Retina (tissue), 1 donor: ENCODE measurements at regions not wholly inside any gene's neighbourhood (a gene's known extent, or its start where the extent isn't known, plus 50 kb on each side); places are given as distances from the start of the nearest gene placed in this dataset.

ENCODE experiments used
- DNase-seq: peaks from one replicate; pipeline ENCODE4 v3.0.0-alpha.2; 2016

- peak; percentile 36 for DNase-seq
Observed at GRCh38 chr17:74099442-74100340, 103.8 kb upstream of the RPL38 start.

DNA sequence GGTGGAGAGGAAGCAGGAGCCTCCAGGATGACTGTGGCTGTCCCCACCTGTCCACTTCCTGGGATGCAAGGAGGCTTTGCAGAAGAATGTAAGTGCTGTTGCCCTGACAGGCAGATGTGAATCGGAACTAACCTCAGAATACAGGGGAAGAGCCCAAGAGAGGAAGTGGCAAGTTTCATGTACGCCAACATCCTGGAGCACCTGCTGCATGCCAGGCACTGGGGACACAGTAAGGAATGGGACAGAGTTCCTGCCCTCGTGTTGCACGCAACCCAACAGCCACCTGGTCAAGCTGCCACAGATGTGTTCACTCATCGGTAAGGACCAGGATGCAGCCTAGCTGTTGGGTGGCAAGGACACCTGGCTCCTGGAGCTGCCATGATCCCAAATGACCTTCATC is 98.6 kb upstream of the RPL38 start:
- no peak for DNase-seq

GRCh38 chr17:74107107-74107506 is 96.4 kb upstream of the RPL38 start:
- DNase-seq = no peak

DNA sequence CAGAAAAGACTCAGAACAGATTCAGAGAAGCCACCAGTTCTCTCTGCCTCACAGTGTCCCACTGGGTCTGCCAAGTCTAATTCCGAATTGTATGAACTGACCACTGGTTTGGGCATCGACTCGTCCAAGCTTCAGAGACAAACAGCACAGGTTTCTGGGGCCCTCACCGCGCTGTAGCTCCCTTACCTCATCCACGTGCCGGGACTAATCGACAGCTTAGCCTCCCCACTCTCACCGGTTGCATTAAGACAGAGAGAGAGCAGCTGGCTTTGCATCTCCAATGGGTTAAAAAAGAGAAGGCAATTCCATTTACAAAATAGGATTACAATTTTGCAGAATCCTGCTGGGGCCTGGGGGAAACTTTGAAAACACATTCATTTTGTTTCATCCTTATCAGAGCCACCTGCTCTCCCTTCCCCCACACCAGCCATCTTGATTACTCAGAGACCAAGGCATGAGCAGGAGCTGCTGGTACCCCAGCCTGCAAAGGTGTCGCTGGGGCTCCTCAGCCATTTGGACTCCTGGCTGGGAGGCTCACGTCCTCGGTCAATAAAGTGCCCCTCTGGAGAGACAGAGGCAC is 95.3 kb upstream of the RPL38 start:
- no peak for DNase-seq

DNA sequence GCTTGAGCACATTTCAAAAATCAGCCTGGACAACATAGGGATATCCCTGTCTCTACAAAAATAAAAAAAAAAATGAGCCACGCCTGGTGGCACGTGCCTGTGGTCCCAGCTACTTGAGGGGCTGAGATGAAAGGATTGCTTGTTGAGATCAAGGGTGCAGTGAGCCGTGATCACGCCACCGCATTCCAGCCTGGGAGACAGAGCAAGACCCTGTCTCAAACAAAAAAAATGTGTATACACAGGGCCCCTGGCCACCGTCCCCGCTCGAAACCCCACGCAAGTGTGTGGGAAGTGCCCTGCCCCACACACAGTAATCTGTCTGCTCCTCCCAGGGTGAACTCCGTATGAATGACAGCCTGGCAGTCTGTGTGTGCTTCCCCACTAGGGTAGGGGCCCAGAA is 93.0 kb upstream of the RPL38 start:
- peak; percentile 82 for DNase-seq

GRCh38 chr17:74113326-74113725 is 90.2 kb upstream of the RPL38 start:
- DNase-seq = no peak

DNA sequence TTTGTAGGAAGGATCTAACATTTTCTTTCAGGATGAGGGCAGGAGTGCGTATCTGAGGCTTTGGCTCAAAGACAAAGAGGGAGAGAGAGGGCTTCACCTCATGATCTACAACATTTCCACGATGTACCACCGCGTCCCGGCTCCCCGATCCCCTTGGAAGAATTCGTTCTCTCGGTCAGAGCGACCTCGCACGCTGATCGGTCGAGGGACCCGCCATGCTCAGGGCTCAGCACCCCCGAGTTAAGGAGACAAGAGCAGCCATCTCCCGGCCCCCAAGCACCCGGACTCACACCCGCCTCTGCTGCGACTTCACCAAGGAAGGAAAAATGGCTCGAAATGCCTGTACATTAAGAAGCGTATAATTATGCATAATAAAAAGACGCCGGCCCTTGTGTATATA is 89.5 kb upstream of the RPL38 start:
- DNase-seq = no peak

DNA sequence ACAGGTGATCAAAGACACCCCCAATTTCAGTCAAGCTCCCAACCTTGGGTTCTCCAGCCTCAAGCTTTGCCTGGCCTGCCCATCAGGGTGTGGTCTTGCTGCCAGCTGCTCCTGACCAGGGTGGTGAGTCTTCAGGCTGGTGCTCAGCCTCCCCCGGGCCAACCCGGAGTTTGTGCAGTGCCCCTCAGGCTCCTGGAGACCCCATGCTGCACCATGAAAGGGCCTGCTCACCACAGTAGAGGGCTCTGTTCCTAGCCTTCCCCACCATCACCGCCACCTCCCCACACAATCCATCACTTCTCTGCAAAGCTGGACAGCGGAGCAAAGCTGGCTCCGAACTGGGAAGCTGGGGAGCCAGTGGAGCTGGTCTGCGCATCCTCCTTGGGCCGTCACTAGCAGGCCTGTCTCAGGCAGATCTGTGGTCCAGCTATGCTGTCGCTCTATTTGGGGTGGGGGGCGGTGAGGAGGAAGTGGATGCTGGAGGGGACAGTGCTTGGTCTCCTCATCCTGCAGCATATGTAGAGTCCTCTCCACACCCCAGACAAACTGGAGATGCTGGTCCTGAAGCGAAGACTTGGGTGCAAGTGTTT is 88.5 kb upstream of the RPL38 start:
- no peak for DNase-seq

GRCh38 chr17:74115586-74115985 is 87.9 kb upstream of the RPL38 start:
- DNase-seq = no peak

GRCh38 chr17:74116087-74116717 is 87.3 kb upstream of the RPL38 start:
- DNase-seq = no peak

GRCh38 chr17:74117087-74117698 is 86.3 kb upstream of the RPL38 start:
- DNase-seq = no peak

DNA sequence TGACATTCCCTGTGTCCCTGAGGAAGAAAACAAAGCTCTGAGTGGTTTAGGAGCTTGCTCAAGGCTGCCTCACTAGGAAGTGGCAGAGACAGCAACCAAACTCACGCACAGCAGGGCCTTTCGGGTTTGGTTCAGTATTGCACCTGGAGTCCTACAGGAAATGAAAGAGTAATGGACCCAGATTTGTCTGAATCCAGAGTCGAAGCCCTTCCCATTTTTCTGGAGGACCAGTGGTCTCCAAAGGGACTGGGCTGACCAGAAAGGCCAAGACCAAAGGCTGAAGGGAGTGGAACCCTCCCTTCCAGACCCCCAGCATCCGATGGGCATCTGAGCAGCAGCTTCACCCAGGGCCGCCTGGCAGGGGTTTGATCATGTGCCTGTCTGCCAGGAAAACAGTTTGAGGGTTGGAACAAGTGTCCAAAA is 85.5 kb upstream of the RPL38 start:
- no peak for DNase-seq

- no peak for DNase-seq
Observed at GRCh38 chr17:74118504-74118903, 85.0 kb upstream of the RPL38 start.

DNA sequence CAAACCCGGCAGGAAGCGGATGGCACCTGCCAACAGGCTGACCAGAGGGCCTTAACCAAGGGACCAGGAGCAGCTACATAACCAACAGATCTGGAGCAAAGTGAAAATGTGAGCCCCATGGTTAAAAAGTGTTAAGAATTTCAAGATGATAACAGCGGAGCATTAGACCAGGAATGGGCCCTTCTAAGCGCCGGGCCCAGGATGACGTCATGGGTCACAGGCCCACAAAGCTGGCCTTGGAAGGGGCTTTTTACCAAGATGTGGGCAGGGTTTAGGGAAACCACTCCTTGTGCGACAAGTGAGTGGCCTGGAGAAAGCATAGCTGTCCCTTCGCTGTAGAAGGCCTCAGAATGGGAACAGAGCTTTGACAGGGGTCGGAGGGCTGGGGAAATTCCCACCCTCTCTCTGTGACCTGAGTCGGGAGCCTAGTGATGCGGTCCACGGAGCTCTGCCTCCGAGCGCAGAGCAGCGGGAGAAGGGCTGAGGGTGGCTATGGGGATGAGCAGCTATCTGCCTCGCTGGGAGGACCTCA is 84.4 kb upstream of the RPL38 start:
- DNase-seq = no peak

- no peak for DNase-seq
Observed at GRCh38 chr17:74119965-74120364, 83.5 kb upstream of the RPL38 start.

GRCh38 chr17:74123350-74123749 is 80.1 kb upstream of the RPL38 start:
- no peak for DNase-seq

GRCh38 chr17:74123866-74124444 is 79.5 kb upstream of the RPL38 start:
- DNase-seq = no peak

GRCh38 chr17:74125156-74125555 is 78.3 kb upstream of the RPL38 start:
- no peak for DNase-seq

DNA sequence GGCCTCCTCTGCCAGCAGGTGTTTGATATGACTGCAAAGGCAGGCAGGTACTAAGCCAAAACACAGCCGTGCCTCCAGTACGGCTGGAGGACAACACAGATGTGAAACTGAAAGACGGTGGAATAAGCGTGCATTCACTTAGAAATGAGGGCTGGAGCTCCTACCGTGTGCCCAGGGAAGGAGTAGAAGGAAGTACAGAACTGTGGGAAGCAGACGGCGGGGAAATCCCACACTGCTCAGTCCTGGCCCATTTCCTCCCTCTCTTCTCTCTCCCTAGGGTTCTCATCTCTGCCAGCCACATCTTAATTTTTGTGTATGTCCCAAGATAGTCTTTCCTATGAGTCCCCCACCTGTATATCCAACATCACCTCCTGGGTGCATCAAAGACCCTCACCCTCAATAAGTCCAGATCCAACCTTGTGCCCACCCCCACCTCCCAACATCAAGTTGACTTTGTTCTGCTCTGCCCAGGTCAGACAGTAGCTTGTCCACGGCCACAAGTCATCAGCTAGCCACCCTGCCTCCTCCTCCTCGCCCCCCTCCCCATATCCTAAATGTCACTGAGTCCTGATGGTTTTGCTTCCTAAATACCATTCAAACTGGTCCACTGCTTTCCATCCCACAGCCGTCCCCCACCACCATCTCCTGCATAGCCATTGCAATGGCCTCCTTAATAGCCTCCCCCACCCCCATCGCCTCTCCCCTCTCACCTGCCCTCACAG is 77.1 kb upstream of the RPL38 start:
- DNase-seq = no peak

DNA sequence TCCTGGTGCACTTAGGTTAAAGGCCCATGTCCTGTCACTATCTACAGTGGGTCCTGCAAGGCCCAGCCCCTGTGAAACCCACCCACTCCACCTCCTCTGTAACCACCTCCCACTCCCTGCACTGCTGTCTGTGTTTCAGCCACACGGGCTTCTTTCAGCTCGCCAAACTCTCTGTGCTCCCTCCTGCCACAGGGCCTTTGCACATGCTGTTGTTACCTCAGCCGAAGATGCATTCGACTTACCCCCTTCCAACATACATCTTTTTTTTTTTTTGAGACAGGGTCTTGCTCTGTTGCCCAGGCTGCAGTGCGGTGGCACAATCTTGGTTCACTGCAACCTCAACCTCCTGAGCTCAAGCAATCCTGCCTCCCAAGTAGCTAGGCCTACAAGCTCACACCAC is 76.5 kb upstream of the RPL38 start:
- no peak for DNase-seq

- DNase-seq = peak; percentile 47
Observed at GRCh38 chr17:74128456-74129211, 74.8 kb upstream of the RPL38 start.
